ENCODE measurements at regions not wholly inside any gene's neighbourhood (a gene's known extent, or its start where the extent isn't known, plus 50 kb on each side); places are given as distances from the start of the nearest gene placed in this dataset.

- TF ChIP-seq, protein P1, sequence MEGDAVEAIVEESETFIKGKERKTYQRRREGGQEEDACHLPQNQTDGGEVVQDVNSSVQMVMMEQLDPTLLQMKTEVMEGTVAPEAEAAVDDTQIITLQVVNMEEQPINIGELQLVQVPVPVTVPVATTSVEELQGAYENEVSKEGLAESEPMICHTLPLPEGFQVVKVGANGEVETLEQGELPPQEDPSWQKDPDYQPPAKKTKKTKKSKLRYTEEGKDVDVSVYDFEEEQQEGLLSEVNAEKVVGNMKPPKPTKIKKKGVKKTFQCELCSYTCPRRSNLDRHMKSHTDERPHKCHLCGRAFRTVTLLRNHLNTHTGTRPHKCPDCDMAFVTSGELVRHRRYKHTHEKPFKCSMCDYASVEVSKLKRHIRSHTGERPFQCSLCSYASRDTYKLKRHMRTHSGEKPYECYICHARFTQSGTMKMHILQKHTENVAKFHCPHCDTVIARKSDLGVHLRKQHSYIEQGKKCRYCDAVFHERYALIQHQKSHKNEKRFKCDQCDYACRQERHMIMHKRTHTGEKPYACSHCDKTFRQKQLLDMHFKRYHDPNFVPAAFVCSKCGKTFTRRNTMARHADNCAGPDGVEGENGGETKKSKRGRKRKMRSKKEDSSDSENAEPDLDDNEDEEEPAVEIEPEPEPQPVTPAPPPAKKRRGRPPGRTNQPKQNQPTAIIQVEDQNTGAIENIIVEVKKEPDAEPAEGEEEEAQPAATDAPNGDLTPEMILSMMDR (conservative IDR thresholded peaks at IDR 0.05; ENCODE audit: low read depth, low read length), result no peak
- no peak for TF ChIP-seq EZH2 (IDR thresholded peaks at IDR 0.05; ENCODE audit: low read length, unreplicated experiment)
Measured at GRCh38 chr12:14216405-14217294, 148.8 kb upstream of the ATF7IP start.
